ENCODE measurements at regions not wholly inside any gene's neighbourhood (a gene's known extent, or its start where the extent isn't known, plus 50 kb on each side); places are given as distances from the start of the nearest gene placed in this dataset.

- no peak for TF ChIP-seq POLR2AphosphoS5 (IDR thresholded peaks at IDR 0.05; ENCODE audit: low read depth, low read length)
- no peak for TF ChIP-seq POLR2A (IDR thresholded peaks at IDR 0.05; ENCODE audit: low read depth, low read length)
- TF ChIP-seq TAF1 (IDR thresholded peaks at IDR 0.05; ENCODE audit: low read depth, low read length), result no peak
- TF ChIP-seq SPI1 (IDR thresholded peaks at IDR 0.05; ENCODE audit: low read depth, low read length), result no peak
- no peak for TF ChIP-seq POU2F2 (IDR thresholded peaks at IDR 0.05; ENCODE audit: low read depth, low read length)
- TF ChIP-seq PAX5 (IDR thresholded peaks at IDR 0.05; ENCODE audit: insufficient read depth, low read length, severe bottlenecking), result no peak
Measured at GRCh38 chr17:71213936-71214335, 906.9 kb upstream of the SOX9 start.
